ENCODE measurements at regions not wholly inside any gene's neighbourhood (a gene's known extent, or its start where the extent isn't known, plus 50 kb on each side); places are given as distances from the start of the nearest gene placed in this dataset.

DNA sequence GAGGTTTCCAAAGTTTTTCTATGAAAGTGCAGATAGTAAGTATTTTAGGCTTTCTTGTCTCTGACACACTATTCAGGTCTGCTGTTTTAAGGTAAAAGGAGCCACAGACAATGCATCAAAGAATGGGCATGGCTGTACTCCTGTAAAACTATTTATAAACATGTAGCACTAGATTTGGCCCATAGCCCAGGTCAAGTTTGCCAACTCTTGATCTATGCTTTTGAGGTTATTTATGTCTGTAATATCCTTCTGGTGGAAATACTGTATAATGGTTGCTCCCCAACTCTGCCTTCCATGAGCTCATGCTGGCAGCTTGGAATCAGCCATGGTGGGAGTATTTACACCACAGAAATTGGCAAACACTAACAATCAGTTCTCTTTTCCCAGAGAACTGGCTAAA lies 244.6 kb downstream of the BUB3 start:
- Histone ChIP-seq H3K27me3 (no peaks in the 10 kb centered on the region), H3K27ac (no peak overlapping the region), H4K20me1 (ENCODE audit: low read depth) (no peaks in the 10 kb centered on the region), H3K9ac (no peak overlapping the region), H3K36me3 (no peaks in the 10 kb centered on the region), H3K4me3 (no peak overlapping the region), H3K79me2 (ENCODE audit: low read depth) (no peaks in the 10 kb centered on the region), H3K4me2 (no peak overlapping the region), H3K9me3 (ENCODE audit: low read depth) (no peaks in the 10 kb centered on the region), H3K4me1 (peaks cover 6% of the 10 kb centered on the region), H2AFZ (replicated peaks) (no peak overlapping the region), H3F3A (ENCODE audit: low read depth) (no peaks in the 10 kb centered on the region)
- H3K4me1 Mint-ChIP-seq: peaks cover 4% of the 10 kb centered on the region
- peaks cover 4% of the 10 kb centered on the region for H3K27me3 Mint-ChIP-seq (ENCODE audit: insufficient read depth, low read depth)
- H3K27ac Mint-ChIP-seq: no peak overlapping the region
- H3K36me3 Mint-ChIP-seq: no peaks in the 10 kb centered on the region
- TF ChIP-seq, protein P1, sequence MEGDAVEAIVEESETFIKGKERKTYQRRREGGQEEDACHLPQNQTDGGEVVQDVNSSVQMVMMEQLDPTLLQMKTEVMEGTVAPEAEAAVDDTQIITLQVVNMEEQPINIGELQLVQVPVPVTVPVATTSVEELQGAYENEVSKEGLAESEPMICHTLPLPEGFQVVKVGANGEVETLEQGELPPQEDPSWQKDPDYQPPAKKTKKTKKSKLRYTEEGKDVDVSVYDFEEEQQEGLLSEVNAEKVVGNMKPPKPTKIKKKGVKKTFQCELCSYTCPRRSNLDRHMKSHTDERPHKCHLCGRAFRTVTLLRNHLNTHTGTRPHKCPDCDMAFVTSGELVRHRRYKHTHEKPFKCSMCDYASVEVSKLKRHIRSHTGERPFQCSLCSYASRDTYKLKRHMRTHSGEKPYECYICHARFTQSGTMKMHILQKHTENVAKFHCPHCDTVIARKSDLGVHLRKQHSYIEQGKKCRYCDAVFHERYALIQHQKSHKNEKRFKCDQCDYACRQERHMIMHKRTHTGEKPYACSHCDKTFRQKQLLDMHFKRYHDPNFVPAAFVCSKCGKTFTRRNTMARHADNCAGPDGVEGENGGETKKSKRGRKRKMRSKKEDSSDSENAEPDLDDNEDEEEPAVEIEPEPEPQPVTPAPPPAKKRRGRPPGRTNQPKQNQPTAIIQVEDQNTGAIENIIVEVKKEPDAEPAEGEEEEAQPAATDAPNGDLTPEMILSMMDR (IDR thresholded peaks at IDR 0.05): no peak
- TF ChIP-seq EZH2phosphoT487 (IDR thresholded peaks at IDR 0.05): no peak
- no peak for TF ChIP-seq EZH2 (IDR thresholded peaks at IDR 0.05)
- H3K9me3 Mint-ChIP-seq: peaks cover 11% of the 10 kb centered on the region
- H3K4me3 Mint-ChIP-seq: no peak overlapping the region
- no peak for DNase-seq (ENCODE audit: low spot score)

DNA sequence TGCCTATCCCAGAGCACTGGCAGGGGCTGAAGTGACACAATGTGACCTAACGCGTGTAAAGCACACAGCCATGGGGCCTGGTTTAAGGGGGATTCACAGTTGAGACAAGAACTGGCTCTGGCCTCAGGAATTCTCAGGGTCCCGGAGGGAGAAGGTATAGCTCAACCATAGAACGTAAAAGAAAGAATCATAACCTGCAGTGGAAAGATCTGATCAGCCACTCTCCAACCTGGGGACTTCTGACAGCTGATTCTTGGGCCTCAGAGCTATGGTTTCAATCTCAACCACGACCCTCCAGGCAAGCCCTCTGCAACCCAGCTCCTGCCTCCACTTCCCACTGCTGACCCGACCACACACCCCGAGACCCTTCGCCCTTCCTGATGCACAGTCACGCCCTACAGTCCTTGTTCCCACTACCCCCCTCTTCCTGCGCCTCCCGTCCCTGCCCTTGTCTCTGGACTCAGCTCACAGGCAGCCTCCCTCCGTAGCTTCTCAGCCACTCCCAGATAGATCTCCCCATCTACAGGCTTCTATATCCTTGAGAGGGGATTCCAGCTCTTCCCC lies 245.2 kb downstream of the BUB3 start:
- Mint-ChIP-seq H3K36me3 (no peaks in the 10 kb centered on the region), H3K4me3 (no peak overlapping the region), H3K9me3 (peaks cover 16% of the 10 kb centered on the region), H3K4me1 (peaks cover 4% of the 10 kb centered on the region), H3K27me3 (ENCODE audit: insufficient read depth, low read depth) (peaks cover 4% of the 10 kb centered on the region), H3K27ac (no peak overlapping the region)
- H4K20me1 ChIP-seq (ENCODE audit: low read depth): no peaks in the 10 kb centered on the region
- peaks cover under 1% of the 10 kb centered on the region for H3K36me3 ChIP-seq
- no peak overlapping the region for H2AFZ ChIP-seq (replicated peaks)
- H3K4me1 ChIP-seq: peaks cover 6% of the 10 kb centered on the region
- H3K4me2 ChIP-seq: no peak overlapping the region
- no peak for DNase-seq (ENCODE audit: low spot score)
- TF ChIP-seq EZH2phosphoT487 (IDR thresholded peaks at IDR 0.05): no peak
- no peak for TF ChIP-seq EZH2 (IDR thresholded peaks at IDR 0.05)
- TF ChIP-seq, protein P1 (IDR thresholded peaks at IDR 0.05): no peak
- no peaks in the 10 kb centered on the region for H3F3A ChIP-seq (ENCODE audit: low read depth)
- no peak overlapping the region for H3K9ac ChIP-seq
- H3K27me3 ChIP-seq: no peaks in the 10 kb centered on the region
- no peak overlapping the region for H3K4me3 ChIP-seq
- no peaks in the 10 kb centered on the region for H3K79me2 ChIP-seq (ENCODE audit: low read depth)
- H3K9me3 ChIP-seq (ENCODE audit: low read depth): peaks cover 3% of the 10 kb centered on the region
- no peak overlapping the region for H3K27ac ChIP-seq

DNA sequence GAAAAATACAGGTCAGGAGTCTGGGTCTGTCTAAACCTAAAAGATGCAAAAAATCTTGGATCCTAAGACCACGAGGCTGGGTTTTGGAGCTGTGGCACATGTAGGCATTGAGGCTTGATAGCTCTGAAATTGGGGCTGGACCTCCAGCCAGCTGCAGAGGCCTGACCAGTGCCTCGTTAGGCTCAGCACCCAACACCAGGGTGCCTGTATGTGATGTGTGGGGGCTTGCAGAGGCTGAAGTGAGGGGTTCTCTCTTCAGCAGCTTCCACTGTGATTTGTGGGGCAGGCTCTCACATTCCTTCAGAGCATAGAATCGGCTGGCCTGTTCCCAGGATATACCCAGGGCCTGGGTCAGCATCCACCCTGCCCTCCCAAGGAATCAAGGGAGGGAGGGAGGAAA lies 247.8 kb downstream of the BUB3 start:
- Mint-ChIP-seq H3K36me3 (no peaks in the 10 kb centered on the region), H3K4me1 (peaks cover 4% of the 10 kb centered on the region), H3K4me3 (no peak overlapping the region), H3K27ac (no peak overlapping the region), H3K9me3 (peaks cover 26% of the 10 kb centered on the region), H3K27me3 (ENCODE audit: insufficient read depth, low read depth) (peaks cover 2% of the 10 kb centered on the region)
- H3K4me3 ChIP-seq: no peak overlapping the region
- peaks cover 6% of the 10 kb centered on the region for H3K36me3 ChIP-seq
- TF ChIP-seq, protein P1 (IDR thresholded peaks at IDR 0.05): no peak
- TF ChIP-seq EZH2 (IDR thresholded peaks at IDR 0.05) (no peak), EZH2phosphoT487 (IDR thresholded peaks at IDR 0.05) (no peak)
- no peak for DNase-seq (ENCODE audit: low spot score)
- no peaks in the 10 kb centered on the region for H3K27me3 ChIP-seq
- no peak overlapping the region for H3K9ac ChIP-seq
- no peak overlapping the region for H3K4me2 ChIP-seq
- H2AFZ ChIP-seq (replicated peaks): no peak overlapping the region
- H3K27ac ChIP-seq: no peak overlapping the region
- H3F3A ChIP-seq (ENCODE audit: low read depth): no peaks in the 10 kb centered on the region
- H3K9me3 ChIP-seq (ENCODE audit: low read depth): peaks cover 8% of the 10 kb centered on the region
- no peaks in the 10 kb centered on the region for H4K20me1 ChIP-seq (ENCODE audit: low read depth)
- no peaks in the 10 kb centered on the region for H3K79me2 ChIP-seq (ENCODE audit: low read depth)
- peaks cover 6% of the 10 kb centered on the region for H3K4me1 ChIP-seq

Data from neural progenitor cell (in vitro differentiated cells).